LNCAP (cell line): ENCODE measurements at regions not wholly inside any gene's neighbourhood (a gene's known extent, or its start where the extent isn't known, plus 50 kb on each side); places are given as distances from the start of the nearest gene placed in this dataset.

Source experiments
- CTCF ChIP-seq: fragments of 450-650 bp; IDR thresholded peaks from 2 replicates; pipeline ENCODE4 v1.5.1; 2017; ENCODE audit warnings: mild to moderate bottlenecking

GRCh38 chr15:69953051-69953450, 144.7 kb downstream of the TLE3 start:
- no peak for TF ChIP-seq CTCF

- TF ChIP-seq CTCF, result no peak
Measured at GRCh38 chr15:69953816-69954215, 143.9 kb downstream of the TLE3 start.

- no peak for TF ChIP-seq CTCF
Measured at GRCh38 chr15:69954666-69955065, 143.1 kb downstream of the TLE3 start.

- no peak for TF ChIP-seq CTCF
Measured at GRCh38 chr15:69955240-69955894, 142.3 kb downstream of the TLE3 start.

GRCh38 chr15:69956417-69956816, 141.3 kb downstream of the TLE3 start:
- TF ChIP-seq CTCF, result no peak

- TF ChIP-seq CTCF, result no peak
Measured at GRCh38 chr15:69957175-69957574, 140.5 kb downstream of the TLE3 start.

GRCh38 chr15:69958496-69959084, 139.1 kb downstream of the TLE3 start:
- no peak for TF ChIP-seq CTCF
